HEK293 (cell line): ENCODE measurements at regions not wholly inside any gene's neighbourhood (a gene's known extent, or its start where the extent isn't known, plus 50 kb on each side); places are given as distances from the start of the nearest gene placed in this dataset.

Experiments used
- OSR2 ChIP-seq: fragments of 450-650 bp; formaldehyde crosslinking; IDR thresholded peaks from 2 replicates; pipeline ENCODE4 v1.5.1; 2016; ENCODE audit warnings: missing biosample characterization, missing genetic modification characterization
- TCF7L2 ChIP-seq: IDR thresholded peaks from 2 replicates; pipeline ENCODE4 v1.6.1; 2011; ENCODE audit warnings: low read depth, mild to moderate bottlenecking, inconsistent platforms, low read length, moderate library complexity, borderline replicate concordance
- ZBTB20 ChIP-seq: fragments of 450-650 bp; formaldehyde crosslinking; IDR thresholded peaks from 2 replicates; pipeline ENCODE4 v1.5.1; 2016; ENCODE audit warnings: missing biosample characterization, missing genetic modification characterization
- ZBTB7A ChIP-seq: fragments of 450-650 bp; formaldehyde crosslinking; IDR thresholded peaks from 2 replicates; pipeline ENCODE4 v1.5.1; 2016; ENCODE audit warnings: low read depth, missing biosample characterization, missing genetic modification characterization
- ZNF114 ChIP-seq: fragments of 450-650 bp; formaldehyde crosslinking; IDR thresholded peaks from 2 replicates; pipeline ENCODE4 v1.5.0; 2017; ENCODE audit warnings: missing biosample characterization, missing genetic modification characterization
- ZNF121 ChIP-seq: fragments of 450-650 bp; formaldehyde crosslinking; IDR thresholded peaks from 2 replicates; pipeline ENCODE4 v1.5.1; 2016; ENCODE audit warnings: missing biosample characterization, missing genetic modification characterization
- ZNF184 ChIP-seq: fragments of 450-650 bp; IDR thresholded peaks from 2 replicates; pipeline ENCODE4 v1.5.1; 2018; ENCODE audit warnings: missing biosample characterization, mild to moderate bottlenecking, missing genetic modification characterization
- TF ChIP-seq, protein P1 (sequence below): fragments of 450-650 bp; formaldehyde crosslinking; IDR thresholded peaks from 2 replicates; pipeline ENCODE4 v1.5.1; 2017; ENCODE audit warnings: missing biosample characterization, missing genetic modification characterization
- TF ChIP-seq, protein P2 (sequence below): fragments of 450-650 bp; formaldehyde crosslinking; IDR thresholded peaks from 2 replicates; pipeline ENCODE4 v1.5.1; 2016; ENCODE audit warnings: missing biosample characterization, missing genetic modification characterization
- TF ChIP-seq, protein P3 (sequence below): IDR thresholded peaks from 2 replicates; pipeline ENCODE4 v1.6.1; 2011; ENCODE audit warnings: mild to moderate bottlenecking, low read depth, low read length, borderline replicate concordance

GRCh38 chrX:27924718-27925117 is 56.5 kb downstream of the DCAF8L1 start:
- TF ChIP-seq, protein P1, sequence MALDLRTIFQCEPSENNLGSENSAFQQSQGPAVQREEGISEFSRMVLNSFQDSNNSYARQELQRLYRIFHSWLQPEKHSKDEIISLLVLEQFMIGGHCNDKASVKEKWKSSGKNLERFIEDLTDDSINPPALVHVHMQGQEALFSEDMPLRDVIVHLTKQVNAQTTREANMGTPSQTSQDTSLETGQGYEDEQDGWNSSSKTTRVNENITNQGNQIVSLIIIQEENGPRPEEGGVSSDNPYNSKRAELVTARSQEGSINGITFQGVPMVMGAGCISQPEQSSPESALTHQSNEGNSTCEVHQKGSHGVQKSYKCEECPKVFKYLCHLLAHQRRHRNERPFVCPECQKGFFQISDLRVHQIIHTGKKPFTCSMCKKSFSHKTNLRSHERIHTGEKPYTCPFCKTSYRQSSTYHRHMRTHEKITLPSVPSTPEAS (tag by site-specific recombination) = no peak
- TF ChIP-seq, protein P2, sequence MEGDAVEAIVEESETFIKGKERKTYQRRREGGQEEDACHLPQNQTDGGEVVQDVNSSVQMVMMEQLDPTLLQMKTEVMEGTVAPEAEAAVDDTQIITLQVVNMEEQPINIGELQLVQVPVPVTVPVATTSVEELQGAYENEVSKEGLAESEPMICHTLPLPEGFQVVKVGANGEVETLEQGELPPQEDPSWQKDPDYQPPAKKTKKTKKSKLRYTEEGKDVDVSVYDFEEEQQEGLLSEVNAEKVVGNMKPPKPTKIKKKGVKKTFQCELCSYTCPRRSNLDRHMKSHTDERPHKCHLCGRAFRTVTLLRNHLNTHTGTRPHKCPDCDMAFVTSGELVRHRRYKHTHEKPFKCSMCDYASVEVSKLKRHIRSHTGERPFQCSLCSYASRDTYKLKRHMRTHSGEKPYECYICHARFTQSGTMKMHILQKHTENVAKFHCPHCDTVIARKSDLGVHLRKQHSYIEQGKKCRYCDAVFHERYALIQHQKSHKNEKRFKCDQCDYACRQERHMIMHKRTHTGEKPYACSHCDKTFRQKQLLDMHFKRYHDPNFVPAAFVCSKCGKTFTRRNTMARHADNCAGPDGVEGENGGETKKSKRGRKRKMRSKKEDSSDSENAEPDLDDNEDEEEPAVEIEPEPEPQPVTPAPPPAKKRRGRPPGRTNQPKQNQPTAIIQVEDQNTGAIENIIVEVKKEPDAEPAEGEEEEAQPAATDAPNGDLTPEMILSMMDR (tag by site-specific recombination) = no peak
- TF ChIP-seq ZBTB20 (tag by site-specific recombination) = no peak
- no peak for TF ChIP-seq ZNF114
- no peak for TF ChIP-seq ZNF121 (tag by site-specific recombination)
- TF ChIP-seq TCF7L2 = no peak
- TF ChIP-seq ZNF184 (tag by site-specific recombination) = no peak
- TF ChIP-seq, protein P3, sequence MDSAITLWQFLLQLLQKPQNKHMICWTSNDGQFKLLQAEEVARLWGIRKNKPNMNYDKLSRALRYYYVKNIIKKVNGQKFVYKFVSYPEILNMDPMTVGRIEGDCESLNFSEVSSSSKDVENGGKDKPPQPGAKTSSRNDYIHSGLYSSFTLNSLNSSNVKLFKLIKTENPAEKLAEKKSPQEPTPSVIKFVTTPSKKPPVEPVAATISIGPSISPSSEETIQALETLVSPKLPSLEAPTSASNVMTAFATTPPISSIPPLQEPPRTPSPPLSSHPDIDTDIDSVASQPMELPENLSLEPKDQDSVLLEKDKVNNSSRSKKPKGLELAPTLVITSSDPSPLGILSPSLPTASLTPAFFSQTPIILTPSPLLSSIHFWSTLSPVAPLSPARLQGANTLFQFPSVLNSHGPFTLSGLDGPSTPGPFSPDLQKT = no peak
- TF ChIP-seq ZBTB7A (tag by site-specific recombination) = no peak
- no peak for TF ChIP-seq OSR2 (tag by site-specific recombination)
